Spleen (tissue), 7 donors: ENCODE measurements at regions not wholly inside any gene's neighbourhood (a gene's known extent, or its start where the extent isn't known, plus 50 kb on each side); places are given as distances from the start of the nearest gene placed in this dataset.

Experiments
- CTCF ChIP-seq, 11 experiments: fragments of 200-600 bp in 7 of 11; fragments of 450-650 bp in 4 of 11; sonication (generic) in 4 of 11; IDR thresholded peaks in 8 of 11; conservative IDR thresholded peaks in 3 of 11; 1 replicate in 7 of 11; 2 replicates in 4 of 11; pipeline versions ENCODE4 v1.4.0 to v1.8.0; 2016 to 2021; ENCODE audit warnings: antibody characterized with exemption in 11 of 11, inconsistent platforms in 4 of 11, mild to moderate bottlenecking in 1 of 11
- POLR2A ChIP-seq, 3 donors: fragments of 450-650 bp; IDR thresholded peaks; one replicate each; pipeline ENCODE4 v1.5.1; 2017; ENCODE audit warnings: antibody characterized with exemption in 3 of 3, mild to moderate bottlenecking in 1 of 3
- POLR2AphosphoS5 ChIP-seq, 3 donors: sonication (generic); formaldehyde crosslinking; IDR thresholded peaks; one replicate each; pipeline ENCODE4 v1.5.1; 2017; ENCODE audit warnings: antibody characterized with exemption in 3 of 3
- donor health status: DM: no; HTN: no; CAD: no; lungs with moderate emphysema.
- donor health status: DM: no; HTN: no; CAD: no.
- donor health status: DM: no; HTN: no; CAD: no.

- TF ChIP-seq CTCF (IDR thresholded peaks at IDR 0.05 in 8 of 11, conservative IDR thresholded peaks at IDR 0.05 in 3 of 11) (no peak), POLR2A (IDR thresholded peaks at IDR 0.05) (no peak), POLR2AphosphoS5 (IDR thresholded peaks at IDR 0.05) (no peak)
Measured at GRCh38 chrX:11881485-11882170, 123.6 kb downstream of the MSL3 start.
